ENCODE measurements at regions not wholly inside any gene's neighbourhood (a gene's known extent, or its start where the extent isn't known, plus 50 kb on each side); places are given as distances from the start of the nearest gene placed in this dataset.
"Not testable (repeated sequence)": the region's sequence is repeated elsewhere in the genome, so short reads cannot be mapped to it uniquely, and the experiment has no call there.

- DNase-seq (ENCODE audit: low read depth, low spot score): not testable (repeated sequence)
These were observed 421.3 kb upstream of the PABPC4L start for GRCh38 chr4:134622626-134623575.

- no peak for DNase-seq (ENCODE audit: low read depth, low spot score)
These were observed 420.6 kb upstream of the PABPC4L start for GRCh38 chr4:134622199-134622598.

- not testable (repeated sequence) for DNase-seq (ENCODE audit: low read depth, low spot score)
These were observed 420.1 kb upstream of the PABPC4L start for GRCh38 chr4:134621715-134622114.

- no peak for DNase-seq (ENCODE audit: low read depth, low spot score)
These were observed 409.4 kb upstream of the PABPC4L start for GRCh38 chr4:134610956-134611355.

GRCh38 chr4:134610172-134610571 is 408.6 kb upstream of the PABPC4L start:
- DNase-seq (ENCODE audit: low read depth, low spot score): no peak

- no peak for DNase-seq (ENCODE audit: low read depth, low spot score)
These were observed 400.1 kb upstream of the PABPC4L start for GRCh38 chr4:134601706-134602105.

GRCh38 chr4:134591326-134591725 is 389.7 kb upstream of the PABPC4L start:
- no peak for DNase-seq (ENCODE audit: low read depth, low spot score)

- DNase-seq (ENCODE audit: low read depth, low spot score): no peak
These were observed 384.4 kb upstream of the PABPC4L start for GRCh38 chr4:134585972-134586371.

- no peak for DNase-seq (ENCODE audit: low read depth, low spot score)
These were observed 365.9 kb upstream of the PABPC4L start for GRCh38 chr4:134567461-134567860.

GRCh38 chr4:134560728-134561127 is 359.1 kb upstream of the PABPC4L start:
- no peak for DNase-seq (ENCODE audit: low read depth, low spot score)

- no peak for DNase-seq (ENCODE audit: low read depth, low spot score)
These were observed 350.5 kb upstream of the PABPC4L start for GRCh38 chr4:134552063-134552462.

GRCh38 chr4:134551348-134551747 is 349.8 kb upstream of the PABPC4L start:
- DNase-seq (ENCODE audit: low read depth, low spot score): no peak

GRCh38 chr4:134548052-134548628 is 346.6 kb upstream of the PABPC4L start:
- DNase-seq (ENCODE audit: low read depth, low spot score): no peak

- no peak for DNase-seq (ENCODE audit: low read depth, low spot score)
These were observed 344.7 kb upstream of the PABPC4L start for GRCh38 chr4:134546279-134546678.

- no peak for DNase-seq (ENCODE audit: low read depth, low spot score)
These were observed 342.7 kb upstream of the PABPC4L start for GRCh38 chr4:134544303-134544770.

- no peak for DNase-seq (ENCODE audit: low read depth, low spot score)
These were observed 339.0 kb upstream of the PABPC4L start for GRCh38 chr4:134540588-134540987.

- no peak for DNase-seq (ENCODE audit: low read depth, low spot score)
These were observed 338.2 kb upstream of the PABPC4L start for GRCh38 chr4:134539729-134540231.

GRCh38 chr4:134537701-134538100 is 336.1 kb upstream of the PABPC4L start:
- no peak for DNase-seq (ENCODE audit: low read depth, low spot score)

- no peak for DNase-seq (ENCODE audit: low read depth, low spot score)
These were observed 331.5 kb upstream of the PABPC4L start for GRCh38 chr4:134533068-134533467.

GRCh38 chr4:134531013-134531412 is 329.4 kb upstream of the PABPC4L start:
- DNase-seq (ENCODE audit: low read depth, low spot score): no peak

GRCh38 chr4:134529629-134530028 is 328.0 kb upstream of the PABPC4L start:
- DNase-seq (ENCODE audit: low read depth, low spot score): no peak

- DNase-seq (ENCODE audit: low read depth, low spot score): no peak
These were observed 317.1 kb upstream of the PABPC4L start for GRCh38 chr4:134518574-134519217.
